Dermis blood vessel endothelial cell (primary cell): ENCODE measurements at regions not wholly inside any gene's neighbourhood (a gene's known extent, or its start where the extent isn't known, plus 50 kb on each side); places are given as distances from the start of the nearest gene placed in this dataset.
"Not testable (repeated sequence)": the region's sequence is repeated elsewhere in the genome, so short reads cannot be mapped to it uniquely, and the experiment has no call there.

Source experiments
- DNase-seq: peaks from one replicate; pipeline ENCODE4 v3.0.0; 2010

DNA sequence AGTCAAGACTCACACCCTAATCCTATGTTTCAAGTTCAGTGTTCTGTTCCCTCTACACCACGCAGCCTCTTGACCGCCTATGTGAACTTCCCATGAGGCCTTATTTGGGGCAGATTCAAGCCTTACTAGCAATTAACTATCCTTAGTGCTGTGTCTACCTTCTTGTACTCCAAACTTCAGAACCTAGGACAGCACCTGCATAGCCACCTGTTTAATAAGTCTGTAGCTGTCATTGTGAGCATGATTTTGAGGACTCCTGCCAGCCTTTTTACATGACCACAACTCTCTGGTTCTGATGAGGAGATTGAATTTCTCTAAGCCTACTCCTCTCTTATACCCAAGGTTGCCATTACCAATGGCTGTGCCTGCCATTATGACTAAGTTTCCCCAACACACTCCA is 50.8 kb upstream of the PCSK1 start:
- DNase-seq: peak; percentile 75

DNA sequence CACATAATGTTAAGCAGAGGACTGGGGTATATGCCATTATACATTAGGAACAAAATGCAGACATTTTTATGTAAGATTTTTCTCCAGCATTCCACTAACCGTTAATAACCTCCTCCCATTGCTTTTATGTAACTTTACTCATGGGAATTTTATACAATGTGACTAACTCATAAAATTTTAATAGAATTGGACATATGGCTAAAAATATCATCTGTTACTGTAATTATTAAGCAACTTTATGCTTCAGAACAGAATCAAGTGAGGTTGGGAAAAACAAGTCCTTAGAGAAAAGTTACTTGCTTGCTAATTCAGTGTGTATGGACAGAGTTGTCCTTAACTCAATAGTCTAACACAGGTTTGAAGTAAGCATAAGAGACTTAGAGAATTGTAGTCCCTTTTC is 54.8 kb upstream of the PCSK1 start:
- DNase-seq: no peak

DNA sequence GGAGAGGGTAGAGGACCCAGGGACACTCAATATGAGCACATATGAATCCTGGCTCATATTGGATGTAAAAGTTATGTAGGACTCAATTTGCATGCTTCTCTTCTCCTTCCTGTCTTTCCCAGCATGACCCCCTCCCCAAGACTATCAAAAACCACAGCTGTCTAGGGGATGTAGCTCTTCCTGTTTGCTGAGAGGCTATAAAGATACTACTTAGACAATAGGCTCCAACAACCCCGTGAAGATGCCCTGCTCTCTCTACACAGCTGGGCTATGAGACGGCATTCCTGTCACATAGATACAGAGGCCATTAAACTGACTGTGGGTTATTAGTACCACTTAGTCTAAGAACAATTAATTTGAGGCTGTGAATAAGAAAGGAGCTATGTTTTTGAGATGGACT is 56.5 kb upstream of the PCSK1 start:
- no peak for DNase-seq

DNA sequence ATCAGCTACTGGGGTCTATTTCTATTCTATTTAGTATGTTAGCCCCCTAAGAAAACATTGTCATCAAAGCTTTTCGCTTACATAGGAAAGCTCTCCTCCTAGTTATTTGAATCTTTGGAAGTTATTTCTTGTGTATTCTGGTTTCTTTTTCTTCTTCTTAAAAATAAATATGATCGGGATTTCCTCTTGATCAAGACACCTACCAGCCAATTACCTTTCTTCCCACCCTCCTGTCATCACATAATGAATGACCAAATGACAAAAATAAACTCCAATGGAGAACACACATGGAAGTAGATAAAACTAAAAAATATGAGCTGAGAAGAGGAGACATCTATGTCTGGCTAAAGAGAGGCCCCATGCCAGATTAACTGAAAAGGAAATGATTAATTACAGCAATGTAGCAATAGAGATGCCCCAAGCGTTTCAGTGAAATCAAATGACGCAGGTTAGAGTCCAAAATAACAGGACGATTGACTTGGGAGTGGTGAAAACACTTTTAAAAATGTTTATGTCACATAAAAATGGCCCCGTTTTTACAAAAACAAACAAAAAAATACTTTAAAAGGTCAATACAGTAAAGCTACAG is 59.5 kb upstream of the PCSK1 start:
- DNase-seq: peak; percentile 15

DNA sequence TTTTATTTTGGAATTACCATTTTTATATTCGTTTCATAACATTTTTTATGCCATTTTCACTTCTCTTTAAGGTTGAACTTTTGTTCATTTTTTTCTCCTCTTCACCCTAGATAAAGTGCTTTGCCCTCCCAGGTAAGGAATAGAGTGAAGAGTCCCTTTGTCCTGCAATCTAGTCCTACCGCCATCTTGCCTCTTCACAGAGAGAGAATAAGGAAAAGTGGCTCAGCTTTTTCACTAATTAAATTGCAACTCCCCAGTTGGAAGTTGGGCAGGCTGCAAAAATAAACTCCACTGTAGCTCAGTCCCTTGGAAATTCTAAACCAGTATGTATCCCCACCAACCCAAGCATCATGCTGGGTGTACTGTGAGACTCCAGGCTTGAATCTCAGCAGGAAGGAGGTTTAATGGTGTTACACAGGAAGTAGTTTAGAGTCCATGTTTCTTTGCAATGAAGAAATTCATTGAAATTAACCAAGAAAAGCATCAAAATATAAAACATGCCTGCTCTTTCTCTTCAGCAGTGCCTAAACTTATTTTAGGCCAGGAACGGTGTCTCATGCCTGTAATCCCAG is 60.3 kb upstream of the PCSK1 start:
- DNase-seq: no peak

DNA sequence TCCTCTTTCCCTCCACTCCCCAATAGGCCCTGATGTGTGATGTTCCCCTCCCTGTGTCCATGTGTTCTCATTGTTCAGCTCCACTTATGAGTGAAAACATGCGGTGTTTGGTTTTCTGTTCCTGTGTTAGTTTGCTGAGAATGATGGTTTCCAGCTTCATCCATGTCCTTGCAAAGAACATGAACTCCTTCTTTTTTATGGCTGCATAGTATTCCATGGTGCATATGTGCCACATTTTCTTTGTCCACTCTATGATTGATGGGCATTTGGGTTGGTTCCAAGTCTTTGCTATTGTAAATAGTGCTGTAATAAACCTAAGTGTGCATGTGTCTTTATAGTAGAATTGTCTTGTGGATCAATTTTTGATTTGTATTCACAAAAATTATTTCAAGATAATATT is 62.4 kb upstream of the PCSK1 start:
- DNase-seq: not testable (repeated sequence)

DNA sequence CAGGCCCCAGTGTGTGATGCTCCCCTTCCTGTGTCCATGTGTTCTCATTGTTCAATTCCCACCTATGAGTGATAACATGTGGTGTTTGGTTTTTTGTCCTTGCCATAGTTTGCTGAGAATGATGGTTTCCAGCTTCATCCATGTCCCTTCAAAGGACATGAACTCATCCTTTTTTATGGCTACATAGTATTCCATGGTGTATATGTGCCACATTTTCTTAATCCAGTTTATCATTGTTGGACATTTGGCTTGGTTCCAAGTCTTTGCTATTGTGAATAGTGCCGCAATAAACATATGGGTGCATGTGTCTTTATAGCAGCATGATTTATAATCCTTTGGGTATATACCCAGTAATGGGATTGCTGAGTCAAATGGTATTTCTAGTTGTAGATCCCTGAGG is 64.0 kb upstream of the PCSK1 start:
- not testable (repeated sequence) for DNase-seq

DNA sequence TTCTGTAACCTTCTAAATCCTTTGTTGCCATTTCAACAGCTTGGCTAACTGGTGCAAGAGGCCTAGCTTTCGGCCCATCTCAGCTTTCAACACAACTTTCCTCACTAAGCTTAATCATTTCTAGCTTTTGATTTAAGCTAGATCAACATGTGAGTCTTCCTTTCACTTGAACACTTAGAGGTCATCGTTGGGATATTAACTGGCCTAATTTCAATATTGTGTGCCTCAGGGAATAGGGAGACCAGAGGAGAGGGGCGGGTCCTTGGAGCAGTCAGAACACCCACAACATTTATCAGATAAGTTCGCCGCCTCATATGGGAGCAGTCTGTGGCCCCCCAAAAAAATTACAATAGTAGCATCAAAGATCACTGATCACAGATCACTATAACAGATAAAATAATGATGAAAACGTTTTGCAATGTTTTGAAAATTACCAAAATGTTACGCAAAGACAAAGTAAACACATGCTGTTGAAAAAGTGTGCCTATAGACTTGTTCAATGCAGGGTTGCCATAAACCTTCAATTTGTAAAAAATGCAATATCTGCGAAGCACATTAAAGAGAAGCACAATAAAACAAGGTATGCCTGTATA is 66.8 kb upstream of the PCSK1 start:
- DNase-seq: no peak

DNA sequence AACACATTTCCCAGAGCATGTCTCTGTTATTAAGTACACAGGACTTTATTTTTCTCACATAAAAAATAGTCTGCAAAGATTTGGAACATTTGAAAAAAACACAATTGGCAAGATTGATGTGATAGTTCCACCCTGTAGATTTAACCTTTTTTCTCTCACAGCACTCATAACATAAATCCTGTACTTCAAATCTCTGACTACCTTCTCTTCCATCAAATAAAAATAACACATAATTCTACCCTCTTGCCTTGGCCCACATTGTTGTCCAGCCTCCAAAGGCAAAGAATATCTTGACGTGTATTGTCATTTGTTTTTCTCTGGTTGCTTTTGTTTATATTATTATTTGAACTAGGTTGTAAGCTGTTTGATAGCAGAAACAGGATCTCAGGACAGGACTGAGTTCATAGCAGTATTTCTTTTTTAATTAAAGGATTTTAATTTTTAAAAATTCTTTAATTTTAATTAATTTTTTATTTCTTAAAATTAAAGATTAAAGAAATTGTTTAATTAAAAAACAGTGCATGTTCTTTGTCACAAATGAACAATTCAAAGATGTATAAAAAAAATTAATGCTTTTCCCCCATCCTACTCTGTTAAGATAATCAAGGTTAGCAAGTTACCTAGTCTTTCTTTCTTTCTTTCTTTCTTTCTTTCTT is 69.1 kb upstream of the PCSK1 start:
- no peak for DNase-seq

DNA sequence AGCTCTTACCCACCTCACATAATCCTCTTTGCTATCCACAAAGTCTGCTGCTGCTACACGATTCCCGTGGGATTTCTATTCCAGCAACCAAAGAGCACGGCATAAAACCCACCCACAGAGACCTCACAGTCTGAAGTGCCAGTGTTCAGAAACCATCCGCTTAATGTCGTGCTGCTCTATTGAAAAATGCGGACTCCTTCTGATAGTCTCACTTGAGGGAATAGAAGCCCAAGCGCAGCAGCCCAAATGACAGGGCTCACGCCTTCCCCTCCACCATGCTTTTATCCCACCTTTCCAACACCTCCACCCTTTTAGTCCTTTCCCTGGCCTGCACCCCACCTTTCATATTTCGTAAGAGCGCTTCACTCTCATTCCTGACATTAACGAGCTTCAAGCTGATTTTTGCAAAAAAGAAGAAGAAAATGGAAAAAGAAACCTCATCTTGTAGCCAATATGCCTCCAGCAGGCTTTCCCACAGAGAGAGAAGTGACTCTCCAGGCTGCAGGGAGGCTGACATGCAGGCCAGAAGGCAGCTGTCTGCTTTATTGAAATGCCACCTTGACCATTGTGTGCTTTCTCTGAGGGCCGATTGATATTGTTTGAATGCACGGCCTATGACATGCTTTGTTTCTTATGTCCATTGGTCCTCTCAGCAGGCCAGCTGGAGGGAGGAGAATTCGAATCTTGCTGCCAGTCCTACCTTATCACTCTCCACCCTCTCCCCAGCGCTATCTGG is 70.6 kb upstream of the PCSK1 start:
- DNase-seq: no peak

DNA sequence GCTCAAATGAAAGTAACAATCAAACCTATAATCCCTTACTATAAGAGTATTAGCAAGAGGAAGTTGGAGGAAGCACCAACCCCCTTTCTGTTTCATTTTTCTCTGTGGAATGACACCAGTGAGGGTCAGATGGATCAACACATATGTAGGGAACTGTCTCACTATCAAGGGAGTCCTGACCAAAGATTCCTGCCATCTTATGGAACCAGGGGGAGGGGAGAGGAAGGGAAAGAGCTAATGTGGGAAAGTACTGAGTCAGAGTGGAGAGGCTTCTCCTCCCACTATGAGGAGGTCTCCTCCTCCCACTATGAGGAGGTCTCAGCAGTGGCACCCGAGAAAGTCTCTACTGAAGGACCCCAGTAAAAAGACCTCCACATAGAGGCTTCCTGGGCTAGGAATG is 73.3 kb upstream of the PCSK1 start:
- DNase-seq: no peak

DNA sequence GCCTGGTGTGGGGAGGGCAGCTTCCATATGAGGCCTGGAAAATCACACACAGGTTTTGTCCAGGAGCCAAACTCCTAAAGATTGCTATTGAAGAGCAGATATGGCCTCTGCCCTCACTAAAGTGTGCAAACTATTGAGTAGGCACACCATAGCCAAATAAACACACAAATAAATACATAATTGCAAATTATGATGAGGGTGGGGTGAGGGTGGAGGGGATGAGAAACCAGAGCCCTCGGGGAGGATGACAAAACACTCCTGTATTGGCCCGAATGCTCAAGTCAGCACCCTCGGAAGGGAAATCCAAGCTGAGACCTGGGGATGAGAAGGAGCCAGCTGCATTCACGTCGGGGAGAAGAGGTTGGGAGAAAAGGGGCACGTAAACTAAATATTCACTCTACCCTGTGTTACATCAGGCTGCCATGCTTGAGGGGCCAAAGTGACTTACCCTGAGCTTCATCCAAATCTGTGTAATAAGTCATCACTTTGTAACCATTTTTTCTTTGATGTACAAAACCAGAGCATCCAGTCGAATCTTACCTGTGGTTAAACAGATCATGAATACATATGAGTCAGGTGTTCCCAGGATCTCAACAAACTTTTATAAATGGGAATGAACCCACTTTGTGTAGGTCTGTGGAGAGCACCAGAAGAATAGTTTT is 73.9 kb upstream of the PCSK1 start:
- DNase-seq: no peak

DNA sequence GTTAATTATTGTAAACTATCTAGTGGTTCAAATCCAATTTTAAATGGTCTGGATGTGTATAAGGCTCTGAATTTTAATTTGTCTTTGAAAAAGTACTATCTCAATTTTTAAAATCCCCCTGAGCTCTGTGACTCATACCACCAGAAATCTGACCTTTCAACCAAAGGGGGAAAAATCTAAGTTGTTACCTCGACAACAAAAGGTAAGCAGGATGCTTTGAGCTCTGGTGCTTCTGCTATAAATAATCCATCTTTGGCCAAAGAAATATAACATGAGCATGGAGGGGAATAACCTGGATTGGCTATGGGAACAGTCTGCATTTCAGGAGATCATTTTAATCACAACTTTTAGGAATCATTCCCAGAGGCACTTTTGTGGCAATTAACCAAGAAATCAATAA is 76.3 kb upstream of the PCSK1 start:
- peak; percentile 32 for DNase-seq

DNA sequence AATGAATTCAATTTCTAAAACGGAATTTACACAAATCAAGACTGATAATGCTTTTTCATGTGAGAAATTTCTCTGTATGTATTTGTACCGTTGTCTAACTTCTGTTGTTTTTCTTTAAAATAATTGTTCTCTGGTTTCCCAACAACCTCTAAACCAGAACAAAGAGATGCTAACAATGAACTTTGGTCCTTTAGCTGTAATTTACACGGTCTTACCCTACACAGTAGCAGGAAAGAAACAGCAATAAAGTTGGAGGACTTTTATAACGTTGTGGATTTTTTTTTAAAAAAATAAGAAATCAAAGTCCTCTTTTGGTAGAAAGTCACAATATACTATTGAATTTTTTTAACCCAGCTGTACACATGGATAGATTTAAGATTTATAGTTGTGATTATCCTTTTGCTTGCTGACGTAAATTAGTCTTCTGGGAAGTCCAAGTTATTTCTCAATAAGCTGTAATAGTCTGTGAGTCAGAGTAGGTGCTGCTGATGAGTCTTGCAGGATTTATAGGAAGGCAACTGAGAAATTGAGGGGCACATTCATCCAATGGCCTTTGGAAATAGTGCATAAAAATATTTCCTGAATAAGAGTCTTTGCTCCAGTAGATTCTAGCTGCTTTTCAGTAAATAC is 76.8 kb upstream of the PCSK1 start:
- peak; percentile 6 for DNase-seq

DNA sequence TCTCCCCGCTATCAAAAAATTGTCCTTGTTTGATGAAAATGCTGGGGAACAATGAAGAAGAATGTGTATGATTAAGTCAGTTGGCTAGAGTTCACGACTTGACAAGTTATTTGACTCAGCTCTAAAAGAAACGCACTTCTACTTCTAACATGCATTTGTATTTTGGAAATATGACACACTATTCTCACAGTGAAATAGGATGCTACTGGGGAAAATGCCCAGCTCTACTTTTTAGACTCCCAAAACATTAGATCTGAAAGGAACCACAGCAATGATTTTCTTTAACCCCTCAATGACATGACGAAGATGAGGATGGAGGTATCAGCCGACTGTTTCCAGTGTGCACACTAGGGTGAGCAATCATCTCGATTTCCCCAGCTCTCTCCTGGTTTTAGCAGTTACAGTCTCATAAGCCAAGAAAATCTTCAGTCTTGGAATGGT is 83.6 kb upstream of the PCSK1 start:
- DNase-seq: no peak

DNA sequence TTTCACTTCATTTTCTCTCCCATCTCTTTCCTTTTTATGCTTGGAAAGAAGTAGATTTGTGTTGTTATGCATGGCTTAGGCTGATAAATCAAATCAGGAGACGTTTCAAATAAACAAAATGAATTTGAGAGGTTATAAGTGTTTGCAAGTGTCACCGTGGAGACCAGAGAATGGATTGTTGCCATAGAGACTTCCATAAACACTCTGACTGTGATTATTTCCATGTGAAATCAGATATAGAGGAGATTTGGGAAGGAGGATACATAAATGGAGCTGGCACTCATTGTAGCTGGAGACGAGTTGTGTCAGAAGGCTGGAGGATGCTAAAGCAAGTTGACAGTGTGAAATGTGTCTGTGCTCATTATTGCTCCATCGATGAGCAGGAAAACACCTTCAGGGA is 84.2 kb upstream of the PCSK1 start:
- DNase-seq: peak; percentile 39

DNA sequence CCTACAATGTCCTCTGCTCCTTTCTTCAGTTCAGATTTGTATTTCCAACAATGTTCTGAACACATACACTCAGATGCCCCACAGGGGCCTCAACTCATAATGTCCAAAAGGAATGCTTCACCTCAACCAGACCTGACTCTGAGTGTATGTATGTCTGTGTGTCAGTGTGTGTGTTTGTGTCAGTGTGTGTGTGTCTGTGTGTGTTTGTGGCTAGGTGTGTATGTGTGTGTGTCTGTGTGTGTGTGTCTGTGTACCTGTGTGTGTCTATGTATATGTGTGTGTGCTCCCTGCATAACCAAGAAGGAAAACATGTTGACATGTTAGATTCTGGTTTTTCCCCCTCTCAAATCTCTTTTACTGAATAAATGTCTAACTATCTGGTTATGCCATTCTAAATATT is 87.3 kb upstream of the PCSK1 start:
- no peak for DNase-seq

DNA sequence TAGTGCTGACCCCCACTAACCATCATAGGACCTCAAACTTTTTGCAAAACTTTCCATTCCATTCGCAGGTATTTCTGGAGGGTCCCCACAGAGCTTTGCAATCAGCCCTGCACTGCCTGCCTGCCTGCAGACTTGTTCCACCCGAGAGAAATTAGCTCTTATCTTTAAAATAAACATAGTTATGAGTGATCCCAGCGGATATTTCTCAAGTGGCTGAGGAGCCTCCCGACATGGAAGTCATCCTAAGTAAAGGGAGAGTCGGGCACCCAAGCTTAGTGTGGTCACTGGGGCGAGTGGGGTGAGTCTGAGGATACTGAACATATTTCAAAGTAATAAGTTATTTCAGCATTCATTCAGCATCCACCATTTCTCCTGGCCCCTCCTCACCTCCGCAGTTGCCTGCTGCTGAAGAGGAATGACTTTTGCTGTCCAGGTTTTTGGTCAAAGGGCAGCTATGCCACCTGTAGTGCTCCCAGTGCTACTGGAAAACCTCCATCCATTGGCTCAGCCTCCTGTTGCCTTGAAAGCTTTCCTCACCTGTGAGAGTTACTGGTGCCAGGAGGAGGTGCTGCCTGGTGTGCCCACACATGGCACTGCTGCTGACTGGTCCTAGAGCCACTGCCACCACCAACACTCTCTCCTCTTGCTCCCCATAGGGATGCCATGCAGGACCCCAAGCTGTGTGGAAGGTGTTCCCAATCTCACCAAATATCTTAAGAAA is 89.7 kb upstream of the PCSK1 start:
- no peak for DNase-seq

DNA sequence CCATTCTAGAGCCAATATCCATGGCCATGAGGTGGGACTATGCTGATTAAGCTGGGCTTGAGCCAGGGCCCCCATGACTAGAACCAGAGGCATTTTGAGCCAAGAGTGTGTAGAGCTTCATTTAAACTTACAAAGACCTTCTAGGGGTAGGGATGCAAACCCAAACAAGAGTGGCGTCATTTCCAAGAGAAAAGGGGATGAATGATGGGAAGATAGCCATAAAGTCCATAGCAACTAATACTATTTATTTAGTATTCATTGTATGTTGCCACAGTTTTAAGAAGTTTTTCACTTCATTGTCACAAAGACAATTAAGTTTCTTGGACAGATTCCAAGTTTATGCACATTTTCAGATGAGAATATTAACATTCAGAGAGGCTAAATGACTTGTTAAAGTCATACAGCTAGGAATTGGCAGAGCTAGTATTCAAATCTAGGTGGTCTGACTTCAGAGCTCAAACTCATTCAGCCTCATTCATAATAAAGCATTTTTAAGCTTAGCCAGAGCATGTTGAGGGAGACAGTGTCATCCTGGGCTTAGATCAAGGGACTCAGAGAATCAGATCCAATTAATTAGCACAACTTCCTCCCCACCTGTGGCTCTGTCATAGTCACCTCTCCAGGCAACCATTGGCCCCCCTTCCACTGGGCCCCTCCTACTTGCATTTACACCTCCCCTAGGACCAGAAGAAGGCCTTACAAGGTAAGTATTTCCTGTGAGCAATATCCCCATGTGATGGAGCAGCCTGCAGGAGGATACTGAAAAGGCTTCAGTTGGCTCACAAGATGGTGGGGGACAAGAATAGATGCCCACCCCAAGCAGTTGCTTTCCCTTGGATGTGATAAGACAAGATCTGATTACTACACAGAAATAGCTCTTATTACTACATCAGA is 95.0 kb upstream of the PCSK1 start:
- peak; percentile 53 for DNase-seq

DNA sequence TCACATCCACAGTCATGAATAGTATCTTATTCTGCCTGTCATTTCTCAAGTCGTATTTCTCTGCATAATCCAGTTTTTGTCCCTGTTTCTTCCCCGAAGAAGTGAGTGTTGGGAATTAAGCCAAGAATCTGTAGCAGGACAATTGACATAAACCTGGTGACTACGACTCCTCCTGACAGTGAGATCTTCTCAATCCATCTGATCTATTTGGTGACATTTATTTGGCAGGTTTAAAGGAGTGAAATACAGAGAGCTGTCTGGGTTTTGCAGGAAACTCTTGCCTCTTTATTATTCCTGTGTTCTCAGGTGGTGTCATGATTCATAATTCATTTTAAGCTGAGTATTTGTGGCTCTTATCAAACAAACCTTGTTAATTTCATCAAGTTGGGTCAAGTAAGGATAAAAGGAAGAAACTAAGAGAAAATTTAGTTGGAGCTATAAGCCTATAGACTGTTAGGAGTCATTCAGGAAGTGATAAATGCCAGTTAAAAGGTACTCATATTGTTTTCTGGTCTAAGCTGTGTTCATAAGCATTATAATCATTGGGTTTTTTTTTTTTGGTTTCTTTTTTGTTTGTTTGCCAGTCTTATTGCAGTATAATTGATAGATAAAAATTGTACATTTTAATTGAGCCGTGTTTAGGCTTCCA is 95.9 kb upstream of the PCSK1 start:
- peak; percentile 30 for DNase-seq
